ENCODE measurements at regions not wholly inside any gene's neighbourhood (a gene's known extent, or its start where the extent isn't known, plus 50 kb on each side); places are given as distances from the start of the nearest gene placed in this dataset.

DNA sequence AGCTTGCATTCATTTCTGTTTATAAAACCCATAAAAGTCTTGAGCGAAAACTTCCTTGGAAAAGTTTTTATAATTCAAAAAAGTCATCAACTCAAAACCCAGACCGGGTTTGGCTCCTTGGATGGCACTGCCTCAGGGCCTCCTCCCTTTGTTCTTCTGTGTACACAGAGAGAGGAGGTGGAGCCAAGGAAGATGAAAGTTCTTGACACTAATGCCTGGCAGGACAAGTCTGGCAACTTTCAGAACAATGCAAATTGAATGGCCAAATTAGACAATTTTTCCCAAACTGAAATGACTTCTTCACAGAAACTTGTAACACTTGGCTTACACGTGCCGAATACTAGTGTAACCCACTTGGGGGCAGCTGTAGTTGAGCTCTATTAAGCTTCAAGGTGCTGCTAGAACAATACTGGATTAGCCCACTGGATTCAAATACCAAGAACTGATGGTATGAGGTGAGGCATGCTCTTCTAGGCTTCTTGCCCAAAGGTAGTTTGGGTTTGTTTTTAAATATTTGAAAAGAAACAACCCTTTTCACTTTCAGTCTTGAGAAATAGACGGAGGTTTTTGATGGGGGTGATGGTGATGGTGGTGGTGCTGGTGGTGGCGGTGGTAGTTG is 86.6 kb upstream of the FRMD6 start:
- TF ChIP-seq EP300 (IDR thresholded peaks at IDR 0.05; ENCODE audit: borderline replicate concordance in 1 of 2, low read depth in 1 of 2, low read length in 1 of 2), result no peak
- TF ChIP-seq, protein P1, sequence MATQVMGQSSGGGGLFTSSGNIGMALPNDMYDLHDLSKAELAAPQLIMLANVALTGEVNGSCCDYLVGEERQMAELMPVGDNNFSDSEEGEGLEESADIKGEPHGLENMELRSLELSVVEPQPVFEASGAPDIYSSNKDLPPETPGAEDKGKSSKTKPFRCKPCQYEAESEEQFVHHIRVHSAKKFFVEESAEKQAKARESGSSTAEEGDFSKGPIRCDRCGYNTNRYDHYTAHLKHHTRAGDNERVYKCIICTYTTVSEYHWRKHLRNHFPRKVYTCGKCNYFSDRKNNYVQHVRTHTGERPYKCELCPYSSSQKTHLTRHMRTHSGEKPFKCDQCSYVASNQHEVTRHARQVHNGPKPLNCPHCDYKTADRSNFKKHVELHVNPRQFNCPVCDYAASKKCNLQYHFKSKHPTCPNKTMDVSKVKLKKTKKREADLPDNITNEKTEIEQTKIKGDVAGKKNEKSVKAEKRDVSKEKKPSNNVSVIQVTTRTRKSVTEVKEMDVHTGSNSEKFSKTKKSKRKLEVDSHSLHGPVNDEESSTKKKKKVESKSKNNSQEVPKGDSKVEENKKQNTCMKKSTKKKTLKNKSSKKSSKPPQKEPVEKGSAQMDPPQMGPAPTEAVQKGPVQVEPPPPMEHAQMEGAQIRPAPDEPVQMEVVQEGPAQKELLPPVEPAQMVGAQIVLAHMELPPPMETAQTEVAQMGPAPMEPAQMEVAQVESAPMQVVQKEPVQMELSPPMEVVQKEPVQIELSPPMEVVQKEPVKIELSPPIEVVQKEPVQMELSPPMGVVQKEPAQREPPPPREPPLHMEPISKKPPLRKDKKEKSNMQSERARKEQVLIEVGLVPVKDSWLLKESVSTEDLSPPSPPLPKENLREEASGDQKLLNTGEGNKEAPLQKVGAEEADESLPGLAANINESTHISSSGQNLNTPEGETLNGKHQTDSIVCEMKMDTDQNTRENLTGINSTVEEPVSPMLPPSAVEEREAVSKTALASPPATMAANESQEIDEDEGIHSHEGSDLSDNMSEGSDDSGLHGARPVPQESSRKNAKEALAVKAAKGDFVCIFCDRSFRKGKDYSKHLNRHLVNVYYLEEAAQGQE (IDR thresholded peaks at IDR 0.05; ENCODE audit: low read depth, low read length), result no peak

Data from SK-N-SH (cell line).